Glomerular visceral epithelial cell (primary cell): ENCODE measurements at regions not wholly inside any gene's neighbourhood (a gene's known extent, or its start where the extent isn't known, plus 50 kb on each side); places are given as distances from the start of the nearest gene placed in this dataset.
"Not testable (repeated sequence)": the region's sequence is repeated elsewhere in the genome, so short reads cannot be mapped to it uniquely, and the experiment has no call there.

Experiments used
- DNase-seq: peaks from one replicate; pipeline ENCODE4 v3.0.0-alpha.2; 2016; ENCODE audit errors: extremely low spot score

DNA sequence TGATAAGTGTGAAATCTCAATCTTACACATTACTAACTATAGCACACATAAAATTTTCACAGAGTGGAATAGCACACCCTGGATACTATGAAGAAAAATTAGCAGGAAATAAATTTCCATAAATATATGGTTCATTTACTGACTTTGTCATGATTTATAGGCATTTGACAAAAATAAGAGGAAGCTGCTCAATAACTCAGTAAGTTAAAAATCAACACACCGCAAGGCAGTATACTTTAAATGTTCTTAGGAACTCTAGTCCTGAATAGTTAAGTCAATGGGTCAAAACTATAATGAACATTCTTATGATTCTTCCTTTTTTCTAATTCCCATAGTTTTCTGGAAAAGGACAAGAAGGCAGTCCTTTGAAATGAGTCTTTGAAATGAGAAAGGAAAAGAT is 1557.8 kb upstream of the RAG2 start:
- DNase-seq: no peak

DNA sequence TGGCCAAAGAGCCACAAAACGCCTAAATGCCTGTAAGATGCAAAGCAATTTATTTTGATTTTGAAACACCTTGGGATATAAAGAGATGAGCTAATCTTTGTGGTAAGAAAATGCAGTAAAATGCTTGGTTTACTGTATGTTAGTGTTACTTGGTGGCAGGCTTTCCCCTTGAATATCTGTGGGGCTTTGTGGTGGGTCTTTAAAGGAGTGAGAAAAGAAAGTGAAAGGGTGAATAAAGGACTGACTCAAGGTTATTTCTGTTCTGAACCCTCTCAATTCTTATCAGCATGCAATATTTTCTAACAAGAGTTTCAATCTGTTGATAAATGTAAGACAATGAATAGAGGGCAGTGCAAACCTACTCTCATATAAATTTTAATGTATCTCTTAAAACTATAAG is 1555.9 kb upstream of the RAG2 start:
- no peak for DNase-seq

DNA sequence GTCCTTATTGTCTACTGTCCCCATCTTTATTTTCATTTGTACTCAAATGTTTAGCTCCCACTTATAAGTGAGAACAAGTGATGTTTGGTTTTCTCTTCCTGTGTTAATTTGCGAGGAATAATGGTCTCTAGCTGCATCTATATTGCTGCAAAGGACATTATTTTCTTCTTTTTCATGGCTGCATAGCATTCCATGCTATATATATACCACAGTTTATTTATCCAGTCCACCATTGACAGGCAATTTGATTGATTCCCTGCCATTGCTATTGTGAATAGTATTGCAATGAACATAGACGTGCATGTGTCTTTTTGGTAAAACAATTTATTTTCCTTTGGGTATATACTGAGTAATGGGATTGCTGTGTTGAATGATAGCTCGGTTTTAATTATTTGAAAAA is 1545.8 kb upstream of the RAG2 start:
- no peak for DNase-seq

DNA sequence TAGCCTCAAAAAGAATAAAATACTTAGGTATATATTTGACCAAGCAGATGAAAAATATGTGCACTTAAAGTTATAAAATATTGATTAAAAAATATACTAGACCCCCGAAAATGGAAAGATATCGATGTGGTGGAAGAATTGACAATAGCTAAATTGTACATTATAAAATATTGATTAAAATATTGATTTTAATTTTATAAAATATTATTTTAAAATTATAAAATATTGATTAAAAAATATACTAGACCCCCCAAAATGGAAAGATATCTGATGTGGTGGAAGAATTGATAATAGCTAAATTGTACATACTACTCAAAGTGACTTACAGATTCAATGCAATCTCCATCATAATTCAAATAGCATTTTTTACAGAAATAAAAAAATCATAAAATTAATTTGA is 1540.9 kb upstream of the RAG2 start:
- no peak for DNase-seq

DNA sequence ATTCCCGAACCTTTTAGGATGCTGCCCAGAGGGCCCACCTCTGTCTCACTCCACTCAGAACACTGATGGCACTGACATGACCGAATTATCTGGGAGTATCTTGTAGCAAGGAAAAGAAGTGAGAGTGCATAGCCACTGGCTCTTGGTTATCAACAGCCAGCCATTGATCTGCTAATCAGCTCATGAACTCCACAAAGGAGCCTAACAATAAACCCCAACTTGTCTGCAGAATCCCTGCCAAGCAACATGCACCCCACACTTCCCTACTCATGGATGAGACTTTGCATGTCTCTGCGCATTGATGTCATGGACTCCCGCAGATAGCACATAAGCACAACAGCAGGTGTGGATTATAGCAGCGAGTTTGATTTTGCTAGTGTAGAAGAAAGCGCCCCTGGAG is 1538.9 kb upstream of the RAG2 start:
- no peak for DNase-seq

GRCh38 chr11:38131535-38131934 is 1533.5 kb upstream of the RAG2 start:
- no peak for DNase-seq

GRCh38 chr11:38130976-38131375 is 1532.9 kb upstream of the RAG2 start:
- DNase-seq: no peak

- DNase-seq: no peak
These were observed 1532.5 kb upstream of the RAG2 start for GRCh38 chr11:38130514-38130913.

DNA sequence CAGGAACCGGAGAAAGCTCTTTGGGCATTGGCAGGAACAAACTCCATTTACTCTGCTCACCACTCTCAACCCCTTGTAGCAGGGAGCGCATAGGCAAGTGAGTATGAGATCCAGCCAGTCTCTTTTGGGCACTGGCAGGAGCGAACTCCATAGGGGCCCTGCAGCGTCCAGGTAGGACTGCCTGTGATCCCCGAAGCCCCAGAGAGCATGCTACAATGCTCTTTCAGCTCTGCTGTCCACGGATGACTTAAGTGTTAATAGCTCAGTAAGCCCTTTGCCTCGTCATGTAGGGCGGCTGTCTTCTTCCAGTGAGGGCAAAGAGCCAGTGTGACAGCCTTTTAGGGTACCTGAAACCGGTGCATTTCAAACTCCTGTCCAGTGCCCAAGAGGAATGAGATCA is 1525.6 kb upstream of the RAG2 start:
- DNase-seq: no peak

- DNase-seq: not testable (repeated sequence)
These were observed 1518.6 kb upstream of the RAG2 start for GRCh38 chr11:38116616-38117015.

DNA sequence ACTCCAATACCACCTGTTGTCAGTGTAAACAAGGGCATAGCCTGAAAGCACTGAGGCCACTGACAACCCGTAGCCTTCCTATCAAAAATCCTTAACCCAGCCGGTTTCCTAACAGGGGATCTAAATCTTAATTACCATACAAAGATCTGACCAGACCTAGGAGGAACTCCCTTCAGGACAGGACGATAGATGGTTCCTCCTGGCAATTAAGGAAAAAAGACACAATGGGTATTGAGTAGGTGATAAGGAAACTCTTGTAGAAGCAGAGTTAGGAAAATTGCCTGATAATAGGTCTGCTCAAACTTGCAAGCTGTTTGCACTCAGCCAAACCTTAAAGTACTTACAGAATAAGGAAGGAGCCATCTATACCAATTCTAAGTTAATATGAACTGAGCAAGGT is 1517.3 kb upstream of the RAG2 start:
- not testable (repeated sequence) for DNase-seq

- no peak for DNase-seq
These were observed 1502.9 kb upstream of the RAG2 start for GRCh38 chr11:38100836-38101462.

DNA sequence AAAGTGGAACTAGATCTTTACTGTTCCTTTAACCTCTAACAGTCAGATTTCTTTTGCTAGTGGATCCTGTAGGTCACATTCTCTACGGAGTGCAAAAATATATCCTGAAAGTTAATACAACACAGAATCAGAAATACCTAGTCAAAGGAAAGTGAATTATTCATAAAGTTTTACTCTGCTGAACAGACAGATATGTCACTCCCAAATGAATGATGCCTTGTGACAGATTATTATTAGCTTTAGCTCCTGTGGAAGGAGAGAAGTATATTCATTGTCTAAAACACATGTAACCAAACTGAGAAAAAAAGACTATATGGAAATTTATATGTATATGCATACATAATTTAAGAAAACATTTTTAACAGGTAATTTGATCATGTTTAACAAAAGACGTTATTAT is 1497.2 kb upstream of the RAG2 start:
- no peak for DNase-seq

GRCh38 chr11:38089726-38090125 is 1491.7 kb upstream of the RAG2 start:
- no peak for DNase-seq

DNA sequence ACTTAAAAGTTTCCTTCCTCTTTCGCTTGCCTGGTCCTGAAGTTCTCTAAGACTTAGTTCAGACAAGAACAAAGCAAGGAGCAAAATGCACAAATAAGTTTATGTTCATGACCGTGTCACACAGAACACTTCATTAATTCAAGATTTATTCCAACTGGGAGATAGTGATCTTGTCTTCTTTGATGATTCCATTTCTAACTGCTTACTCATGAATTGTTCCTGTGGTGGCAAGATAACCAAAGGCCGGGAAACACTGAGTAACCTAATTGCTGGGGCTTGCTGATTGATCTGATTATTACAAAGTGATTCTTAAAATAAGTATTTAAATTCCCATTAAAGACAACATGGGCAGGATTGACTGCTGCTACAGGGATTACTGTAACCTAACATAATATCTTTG is 1462.9 kb upstream of the RAG2 start:
- no peak for DNase-seq

DNA sequence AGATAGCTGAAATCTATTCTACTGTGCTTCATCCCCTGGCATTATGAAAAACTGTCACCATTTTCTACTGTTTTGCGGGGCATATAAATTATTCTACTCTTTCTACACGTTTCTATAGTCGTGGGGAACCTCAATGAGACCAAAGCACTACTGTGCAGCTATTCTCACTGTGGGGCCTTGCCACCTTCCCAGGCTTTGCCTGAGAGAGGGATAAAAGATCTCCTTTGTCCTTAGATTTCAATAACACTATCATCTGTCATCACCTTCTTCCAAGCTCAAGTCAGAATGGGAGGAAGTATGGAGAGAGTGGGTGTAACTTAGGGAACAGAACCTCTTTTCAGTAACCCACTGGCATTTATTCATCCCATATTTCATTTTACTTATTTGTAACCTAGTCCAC is 1462.1 kb upstream of the RAG2 start:
- no peak for DNase-seq

DNA sequence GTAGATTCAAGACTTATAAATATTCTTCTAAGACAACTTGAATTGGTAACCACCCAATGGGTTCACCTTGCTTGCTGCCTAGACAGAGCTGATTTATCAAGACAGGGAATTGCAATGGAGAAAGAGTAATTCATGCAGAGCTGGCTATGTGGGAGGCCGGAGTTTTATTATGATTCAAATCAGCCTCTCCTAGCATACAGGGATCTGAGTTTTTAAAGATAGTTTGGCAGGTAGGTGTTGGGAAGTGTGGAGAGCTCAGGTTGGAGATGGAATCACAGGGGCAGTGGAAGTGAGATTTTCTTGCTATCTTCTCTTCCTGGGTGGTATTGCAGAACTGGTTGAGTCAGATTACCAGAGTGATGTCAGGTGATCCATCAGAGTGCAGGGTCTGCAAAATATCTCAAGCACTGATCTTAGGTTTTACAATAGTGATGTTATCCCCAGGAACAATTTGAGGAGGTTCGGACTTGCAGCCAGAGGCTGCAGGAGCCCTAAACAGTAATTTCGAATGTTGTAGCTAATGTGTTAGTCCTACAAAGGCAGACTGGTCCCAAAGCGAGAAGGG is 1448.6 kb upstream of the RAG2 start:
- DNase-seq: no peak

DNA sequence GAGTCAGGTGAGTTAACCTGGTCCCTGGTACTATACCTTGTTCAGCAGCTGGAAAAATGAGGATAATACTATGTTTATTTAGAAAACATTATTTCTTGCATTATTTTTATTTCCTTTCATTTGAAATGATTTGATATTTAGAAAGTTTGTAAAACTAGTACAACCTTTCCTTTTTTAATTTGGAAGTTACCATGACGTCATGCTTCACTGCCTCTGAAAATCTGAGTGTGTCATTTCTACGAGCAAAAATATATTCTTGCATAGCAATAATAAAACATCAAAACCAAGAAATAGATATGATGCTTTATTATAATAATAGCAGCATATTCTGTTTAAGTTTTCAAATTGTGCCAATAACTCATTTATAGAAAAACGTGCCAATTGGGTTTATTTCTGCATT is 1445.0 kb upstream of the RAG2 start:
- DNase-seq: no peak

DNA sequence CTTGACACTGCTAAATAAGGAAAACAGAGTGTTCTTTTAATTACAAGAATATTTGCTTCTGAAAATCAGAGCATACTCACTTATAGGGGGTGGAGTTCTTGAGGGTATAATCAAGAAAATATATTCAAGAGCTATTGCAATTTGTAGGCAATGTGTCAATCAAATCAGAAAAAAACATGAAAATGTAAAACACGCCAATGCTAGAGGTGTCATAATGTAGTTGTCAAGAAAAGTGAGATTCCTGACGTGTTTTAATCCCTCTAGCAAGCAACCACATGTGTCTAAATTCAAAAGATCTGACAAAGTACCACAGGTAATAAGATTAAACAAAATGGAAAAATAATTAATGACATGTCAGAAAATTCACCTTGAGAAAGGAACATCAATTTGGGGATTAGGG is 1440.7 kb upstream of the RAG2 start:
- no peak for DNase-seq

DNA sequence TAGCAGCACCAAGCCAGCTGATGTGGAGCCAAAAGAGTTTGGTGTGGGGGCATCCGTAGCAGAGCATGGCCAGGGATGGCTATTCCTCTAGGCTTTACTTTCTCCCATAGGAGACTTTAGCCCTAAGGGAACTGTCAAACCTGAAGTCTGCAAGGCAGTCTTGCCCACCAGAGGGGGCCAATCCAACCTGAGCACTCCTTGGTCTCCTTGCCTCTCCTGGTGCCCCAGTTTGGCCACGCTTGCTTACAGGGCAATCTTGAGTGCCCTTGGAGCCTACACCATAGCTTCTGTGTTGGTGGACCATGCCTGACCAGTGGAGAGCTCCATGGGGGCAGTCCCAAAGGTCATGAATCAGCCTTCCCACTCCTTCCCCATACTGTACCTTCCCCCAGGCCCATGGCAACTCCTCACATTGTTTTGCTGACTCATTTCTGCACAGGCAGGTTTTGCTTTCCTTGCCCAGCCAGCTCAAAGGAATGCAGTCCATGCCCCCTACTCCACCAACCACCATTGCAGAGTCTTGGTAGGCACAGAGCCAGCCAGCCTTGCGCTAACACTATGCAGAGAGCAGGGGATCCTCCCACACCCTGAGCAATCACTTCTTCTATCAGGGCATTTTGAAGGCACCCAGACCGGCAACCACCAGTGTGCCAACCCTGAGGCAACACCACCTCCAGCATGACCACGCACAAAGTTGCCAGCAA is 1421.2 kb upstream of the RAG2 start:
- DNase-seq: peak; percentile 77

DNA sequence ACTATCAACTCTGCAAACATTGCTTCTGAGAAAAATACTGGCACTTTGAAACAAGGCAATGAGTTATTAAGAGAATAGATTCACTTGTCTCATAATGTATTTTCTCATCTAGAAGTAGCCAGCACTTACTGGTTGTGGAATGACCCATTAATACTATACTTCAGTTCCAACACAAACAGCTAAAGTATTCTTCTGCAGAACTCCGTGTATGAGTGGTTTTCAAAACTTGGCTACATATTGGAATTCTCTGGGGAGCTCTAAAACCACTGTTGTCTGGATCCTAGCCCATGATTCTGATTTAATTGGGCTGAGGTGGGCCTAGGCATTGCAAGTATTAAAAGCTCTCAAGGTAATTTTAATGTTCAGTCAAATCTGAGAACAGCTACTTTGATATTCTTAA is 1416.4 kb upstream of the RAG2 start:
- peak; percentile 43 for DNase-seq

DNA sequence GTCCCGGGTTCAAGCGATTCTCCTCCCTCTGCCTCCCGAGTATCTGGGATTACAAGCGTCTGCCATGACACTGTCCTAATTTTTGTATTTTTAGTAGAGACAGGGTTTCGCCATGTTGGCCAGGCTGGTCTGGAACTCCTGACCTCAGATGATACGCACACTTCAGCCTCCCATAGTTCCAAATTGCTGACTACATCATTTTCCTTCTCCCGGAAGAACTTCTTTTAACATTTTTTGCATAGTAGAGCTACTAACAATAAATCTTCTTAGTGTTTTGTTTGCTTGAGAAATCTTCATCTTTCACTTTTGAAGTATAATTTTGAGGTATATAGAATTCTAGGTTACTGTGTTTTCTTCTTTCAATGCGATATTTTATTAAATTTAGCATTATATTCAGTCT is 1415.1 kb upstream of the RAG2 start:
- no peak for DNase-seq

GRCh38 chr11:38011496-38011895 is 1413.5 kb upstream of the RAG2 start:
- DNase-seq: no peak

GRCh38 chr11:38009932-38010331 is 1411.9 kb upstream of the RAG2 start:
- DNase-seq: no peak
